ENCODE measurements at regions not wholly inside any gene's neighbourhood (a gene's known extent, or its start where the extent isn't known, plus 50 kb on each side); places are given as distances from the start of the nearest gene placed in this dataset.

- no peak for TF ChIP-seq POLR2A (IDR thresholded peaks at IDR 0.05; ENCODE audit: extremely low read depth, insufficient read length)
- no peak for TF ChIP-seq MAX (IDR thresholded peaks at IDR 0.05; ENCODE audit: low read depth, low read length)
- TF ChIP-seq CTCF (IDR thresholded peaks at IDR 0.05; ENCODE audit: low read depth, low read length): no peak
Observed at GRCh38 chr22:33221568-33221967, 163.4 kb upstream of the SYN3 start.

Measured in NB4 (cell line).